HG02938 (cell line): ENCODE measurements at regions not wholly inside any gene's neighbourhood (a gene's known extent, or its start where the extent isn't known, plus 50 kb on each side); places are given as distances from the start of the nearest gene placed in this dataset.
"Not testable (repeated sequence)": the region's sequence is repeated elsewhere in the genome, so short reads cannot be mapped to it uniquely, and the experiment has no call there.

ENCODE experiments used
- ATAC-seq: cut with Tn5 transposase; IDR thresholded peaks from one replicate; pipeline ENCODE4 v1.9.1; 2021; ENCODE audit warnings: mild to moderate bottlenecking, moderate library complexity; ENCODE audit not compliant: unreplicated experiment

- ATAC-seq: no peak
These were observed 112.2 kb upstream of the SULF2 start for GRCh38 chr20:47897461-47897860.

- ATAC-seq: not testable (repeated sequence)
These were observed 107.4 kb upstream of the SULF2 start for GRCh38 chr20:47892681-47893080.

GRCh38 chr20:47890708-47891107 is 105.4 kb upstream of the SULF2 start:
- not testable (repeated sequence) for ATAC-seq

- ATAC-seq: not testable (repeated sequence)
These were observed 104.5 kb upstream of the SULF2 start for GRCh38 chr20:47889751-47890150.

GRCh38 chr20:47888351-47888750 is 103.1 kb upstream of the SULF2 start:
- ATAC-seq: no peak

- no peak for ATAC-seq
These were observed 102.3 kb upstream of the SULF2 start for GRCh38 chr20:47887477-47888080.

- no peak for ATAC-seq
These were observed 101.8 kb upstream of the SULF2 start for GRCh38 chr20:47887064-47887463.

- no peak for ATAC-seq
These were observed 101.3 kb upstream of the SULF2 start for GRCh38 chr20:47886454-47887041.

GRCh38 chr20:47885909-47886453 is 100.7 kb upstream of the SULF2 start:
- no peak for ATAC-seq

GRCh38 chr20:47883940-47884339 is 98.7 kb upstream of the SULF2 start:
- not testable (repeated sequence) for ATAC-seq

GRCh38 chr20:47883186-47883585 is 97.9 kb upstream of the SULF2 start:
- ATAC-seq: no peak

GRCh38 chr20:47879771-47880170 is 94.5 kb upstream of the SULF2 start:
- ATAC-seq: no peak

- ATAC-seq: no peak
These were observed 93.3 kb upstream of the SULF2 start for GRCh38 chr20:47878601-47879027.

GRCh38 chr20:47876311-47877088 is 91.2 kb upstream of the SULF2 start:
- no peak for ATAC-seq

GRCh38 chr20:47875297-47876025 is 90.2 kb upstream of the SULF2 start:
- no peak for ATAC-seq

- ATAC-seq: no peak
These were observed 87.1 kb upstream of the SULF2 start for GRCh38 chr20:47872341-47872740.

- no peak for ATAC-seq
These were observed 85.2 kb upstream of the SULF2 start for GRCh38 chr20:47870475-47870874.

GRCh38 chr20:47868744-47869143 is 83.5 kb upstream of the SULF2 start:
- ATAC-seq: no peak

- no peak for ATAC-seq
These were observed 83.0 kb upstream of the SULF2 start for GRCh38 chr20:47868236-47868635.

GRCh38 chr20:47867831-47868230 is 82.5 kb upstream of the SULF2 start:
- no peak for ATAC-seq

- no peak for ATAC-seq
These were observed 81.2 kb upstream of the SULF2 start for GRCh38 chr20:47866480-47866879.
